ENCODE measurements at regions not wholly inside any gene's neighbourhood (a gene's known extent, or its start where the extent isn't known, plus 50 kb on each side); places are given as distances from the start of the nearest gene placed in this dataset.

- H3K9ac ChIP-seq (ENCODE audit: low read length): no peak overlapping the region
- H3K79me2 ChIP-seq (ENCODE audit: insufficient read depth, low read length): no peaks in the 10 kb centered on the region
- no peak overlapping the region for H2AFZ ChIP-seq (ENCODE audit: low read length)
- H4K20me1 ChIP-seq (ENCODE audit: insufficient read depth, low read length): no peaks in the 10 kb centered on the region
- TF ChIP-seq EZH2 (IDR thresholded peaks at IDR 0.05; ENCODE audit: borderline replicate concordance, low read length): no peak
- TF ChIP-seq CTCF (IDR thresholded peaks at IDR 0.05; ENCODE audit: low read length): no peak
- no peaks in the 10 kb centered on the region for H3F3A ChIP-seq (ENCODE audit: insufficient read depth, low read length)
- no peaks in the 10 kb centered on the region for H3K27me3 ChIP-seq (ENCODE audit: insufficient read depth, low read length)
- H3K9me2 ChIP-seq (ENCODE audit: low read depth, low read length): no peaks in the 10 kb centered on the region
- H3K4me3 ChIP-seq (ENCODE audit: low read depth, low read length, poor library complexity, severe bottlenecking): no peak overlapping the region
- no peaks in the 10 kb centered on the region for H3K9me3 ChIP-seq (ENCODE audit: low read length)
- H3K36me3 ChIP-seq (ENCODE audit: insufficient read depth, low read length): no peaks in the 10 kb centered on the region
- no peaks in the 10 kb centered on the region for H3K4me1 ChIP-seq (ENCODE audit: insufficient read depth, low read length, severe bottlenecking)
- no peak overlapping the region for H3K4me2 ChIP-seq (ENCODE audit: low read length)
- no peak overlapping the region for H3K27ac ChIP-seq (ENCODE audit: low read depth, low read length, poor library complexity, severe bottlenecking)
These were observed 493.5 kb downstream of the EBF1 start for GRCh38 chr5:158606233-158606632.

GRCh38 chr5:158602981-158603380 lies 496.7 kb downstream of the EBF1 start:
- H3K9ac ChIP-seq (ENCODE audit: low read length): no peak overlapping the region
- H3K9me2 ChIP-seq (ENCODE audit: low read depth, low read length): no peaks in the 10 kb centered on the region
- no peak overlapping the region for H2AFZ ChIP-seq (ENCODE audit: low read length)
- no peak overlapping the region for H3K4me2 ChIP-seq (ENCODE audit: low read length)
- H3K9me3 ChIP-seq (ENCODE audit: low read length): no peaks in the 10 kb centered on the region
- H3K27me3 ChIP-seq (ENCODE audit: insufficient read depth, low read length): no peaks in the 10 kb centered on the region
- peaks cover under 1% of the 10 kb centered on the region for H3K4me1 ChIP-seq (ENCODE audit: insufficient read depth, low read length, severe bottlenecking)
- peaks cover 4% of the 10 kb centered on the region; the same call in 1 of the 2 replicates for H3F3A ChIP-seq (ENCODE audit: insufficient read depth, low read length)
- no peaks in the 10 kb centered on the region for H3K36me3 ChIP-seq (ENCODE audit: insufficient read depth, low read length)
- TF ChIP-seq CTCF (IDR thresholded peaks at IDR 0.05; ENCODE audit: low read length) (no peak), EZH2 (IDR thresholded peaks at IDR 0.05; ENCODE audit: borderline replicate concordance, low read length) (no peak)
- H3K79me2 ChIP-seq (ENCODE audit: insufficient read depth, low read length): no peaks in the 10 kb centered on the region
- no peaks in the 10 kb centered on the region for H4K20me1 ChIP-seq (ENCODE audit: insufficient read depth, low read length)
- H3K4me3 ChIP-seq (ENCODE audit: low read depth, low read length, poor library complexity, severe bottlenecking): no peak overlapping the region
- no peak overlapping the region for H3K27ac ChIP-seq (ENCODE audit: low read depth, low read length, poor library complexity, severe bottlenecking)

- H2AFZ ChIP-seq (ENCODE audit: low read length): no peak overlapping the region
- TF ChIP-seq CTCF (IDR thresholded peaks at IDR 0.05; ENCODE audit: low read length) (no peak), EZH2 (IDR thresholded peaks at IDR 0.05; ENCODE audit: borderline replicate concordance, low read length) (no peak)
- H3F3A ChIP-seq (ENCODE audit: insufficient read depth, low read length): peaks cover 4% of the 10 kb centered on the region; the same call in 1 of the 2 replicates
- no peak overlapping the region for H3K4me2 ChIP-seq (ENCODE audit: low read length)
- no peaks in the 10 kb centered on the region for H3K9me2 ChIP-seq (ENCODE audit: low read depth, low read length)
- peaks cover 4% of the 10 kb centered on the region for H3K4me1 ChIP-seq (ENCODE audit: insufficient read depth, low read length, severe bottlenecking)
- H3K4me3 ChIP-seq (ENCODE audit: low read depth, low read length, poor library complexity, severe bottlenecking): no peak overlapping the region
- H4K20me1 ChIP-seq (ENCODE audit: insufficient read depth, low read length): no peaks in the 10 kb centered on the region
- no peak overlapping the region for H3K27ac ChIP-seq (ENCODE audit: low read depth, low read length, poor library complexity, severe bottlenecking)
- H3K9ac ChIP-seq (ENCODE audit: low read length): no peak overlapping the region
- H3K27me3 ChIP-seq (ENCODE audit: insufficient read depth, low read length): no peaks in the 10 kb centered on the region
- H3K9me3 ChIP-seq (ENCODE audit: low read length): 0 out of 2 replicates have a peak, but pooled peaks cover 3% of the 10 kb centered on the region
- H3K36me3 ChIP-seq (ENCODE audit: insufficient read depth, low read length): no peaks in the 10 kb centered on the region
- no peaks in the 10 kb centered on the region for H3K79me2 ChIP-seq (ENCODE audit: insufficient read depth, low read length)
These were observed 498.6 kb downstream of the EBF1 start for GRCh38 chr5:158601118-158601517.
